GM12801 (cell line): ENCODE measurements at regions not wholly inside any gene's neighbourhood (a gene's known extent, or its start where the extent isn't known, plus 50 kb on each side); places are given as distances from the start of the nearest gene placed in this dataset.

ENCODE experiments used
- TF ChIP-seq, protein P1 (sequence below): IDR thresholded peaks from one replicate; pipeline ENCODE4 v1.5.1; 2011; ENCODE audit warnings: control low read depth; ENCODE audit not compliant: insufficient read length; ENCODE audit errors: extremely low read depth

DNA sequence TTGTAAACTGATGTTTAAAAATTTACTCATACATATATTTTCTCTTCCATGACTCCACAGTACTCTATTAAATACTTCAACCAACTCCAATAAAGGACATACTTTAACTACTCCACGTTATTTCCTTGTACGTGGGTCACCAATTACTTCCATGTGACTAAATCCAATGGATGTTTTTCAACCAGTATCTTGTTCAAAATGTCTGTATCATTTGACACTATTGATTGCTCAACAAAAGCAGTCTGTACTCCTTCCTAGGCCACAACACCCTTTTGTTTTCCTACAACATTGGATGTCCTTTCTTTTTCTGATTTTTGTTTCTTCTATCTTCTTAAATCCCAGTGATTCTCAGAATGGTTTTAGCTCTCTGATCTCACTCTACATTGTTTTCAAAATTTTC, 943.7 kb downstream of the EFNA5 start:
- TF ChIP-seq, protein P1, sequence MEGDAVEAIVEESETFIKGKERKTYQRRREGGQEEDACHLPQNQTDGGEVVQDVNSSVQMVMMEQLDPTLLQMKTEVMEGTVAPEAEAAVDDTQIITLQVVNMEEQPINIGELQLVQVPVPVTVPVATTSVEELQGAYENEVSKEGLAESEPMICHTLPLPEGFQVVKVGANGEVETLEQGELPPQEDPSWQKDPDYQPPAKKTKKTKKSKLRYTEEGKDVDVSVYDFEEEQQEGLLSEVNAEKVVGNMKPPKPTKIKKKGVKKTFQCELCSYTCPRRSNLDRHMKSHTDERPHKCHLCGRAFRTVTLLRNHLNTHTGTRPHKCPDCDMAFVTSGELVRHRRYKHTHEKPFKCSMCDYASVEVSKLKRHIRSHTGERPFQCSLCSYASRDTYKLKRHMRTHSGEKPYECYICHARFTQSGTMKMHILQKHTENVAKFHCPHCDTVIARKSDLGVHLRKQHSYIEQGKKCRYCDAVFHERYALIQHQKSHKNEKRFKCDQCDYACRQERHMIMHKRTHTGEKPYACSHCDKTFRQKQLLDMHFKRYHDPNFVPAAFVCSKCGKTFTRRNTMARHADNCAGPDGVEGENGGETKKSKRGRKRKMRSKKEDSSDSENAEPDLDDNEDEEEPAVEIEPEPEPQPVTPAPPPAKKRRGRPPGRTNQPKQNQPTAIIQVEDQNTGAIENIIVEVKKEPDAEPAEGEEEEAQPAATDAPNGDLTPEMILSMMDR: no peak

DNA sequence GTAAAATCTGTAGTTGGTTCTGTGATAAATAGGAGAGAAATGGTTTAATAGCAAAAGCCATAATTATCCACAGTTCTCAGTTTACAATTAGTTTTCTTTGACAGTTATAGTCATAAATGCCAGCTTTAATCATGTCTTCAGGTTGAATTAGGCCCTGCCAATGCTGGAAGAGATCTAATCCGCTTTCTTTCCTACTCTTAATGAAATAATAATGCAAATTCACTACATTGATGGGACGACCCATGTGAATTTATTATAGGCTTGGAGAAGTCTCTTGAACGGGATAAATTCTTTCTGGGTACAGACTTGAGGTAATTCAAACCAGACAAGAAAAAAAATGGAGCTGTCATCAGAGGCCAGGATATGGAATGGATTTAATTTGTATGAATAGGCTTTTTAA, 950.4 kb downstream of the EFNA5 start:
- TF ChIP-seq, protein P1: no peak

DNA sequence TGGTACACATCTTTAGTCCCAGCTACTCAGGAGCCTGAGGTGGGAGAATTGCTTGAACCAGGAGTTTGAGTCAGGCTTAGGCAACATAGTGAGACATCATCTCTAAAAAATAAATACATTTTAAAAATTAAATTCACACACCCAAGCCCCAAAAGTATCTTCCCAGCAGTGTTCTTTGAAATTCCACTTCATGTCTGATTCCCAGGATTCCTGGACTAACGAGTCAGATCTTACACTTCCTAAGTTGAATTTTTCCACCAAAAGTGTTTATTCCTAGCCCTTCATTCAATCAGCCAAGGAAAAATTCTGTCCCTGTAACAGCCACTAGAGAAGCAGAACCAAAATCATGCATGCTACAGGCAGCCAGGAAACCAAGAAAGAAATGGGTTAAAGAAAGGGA, 970.9 kb downstream of the EFNA5 start:
- TF ChIP-seq, protein P1: no peak

DNA sequence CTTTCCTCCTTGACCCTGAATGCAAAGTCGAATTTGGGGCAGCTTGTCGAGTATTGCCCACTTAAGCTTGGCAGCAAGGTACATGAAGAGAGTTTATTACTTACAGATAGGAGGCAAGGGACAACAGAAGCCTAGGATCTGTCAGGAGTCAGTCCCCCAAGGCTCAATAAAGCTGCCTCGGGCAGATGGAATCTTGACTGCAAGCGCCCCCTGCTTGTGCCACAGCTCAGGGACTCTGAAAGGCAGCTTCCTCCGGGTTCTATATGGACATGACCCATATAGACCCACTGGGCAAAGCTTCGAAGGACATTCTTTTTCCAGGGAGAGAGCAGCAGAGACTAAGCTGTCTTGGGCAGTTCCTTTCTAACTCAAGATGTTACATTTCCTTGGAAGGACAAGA, 971.5 kb downstream of the EFNA5 start:
- TF ChIP-seq, protein P1: no peak

DNA sequence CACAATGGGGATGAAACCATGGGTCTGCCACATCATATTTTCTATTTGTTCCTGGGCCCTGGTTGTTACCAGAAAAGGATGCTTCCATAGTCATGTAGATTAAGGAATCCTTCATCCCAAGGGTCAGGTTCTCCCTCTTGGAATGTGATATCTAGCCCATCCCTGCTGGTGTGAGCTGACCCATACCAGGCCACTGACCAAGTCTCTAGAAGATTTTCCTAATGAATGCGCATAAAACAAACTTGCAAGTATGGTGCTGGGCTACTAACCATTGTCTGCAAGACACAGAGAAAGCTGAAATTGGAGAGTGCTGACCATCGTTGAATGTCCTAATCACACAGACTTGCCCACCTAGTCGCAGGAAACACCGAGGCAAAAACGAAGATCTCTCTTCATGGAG, 972.6 kb downstream of the EFNA5 start:
- TF ChIP-seq, protein P1: no peak

DNA sequence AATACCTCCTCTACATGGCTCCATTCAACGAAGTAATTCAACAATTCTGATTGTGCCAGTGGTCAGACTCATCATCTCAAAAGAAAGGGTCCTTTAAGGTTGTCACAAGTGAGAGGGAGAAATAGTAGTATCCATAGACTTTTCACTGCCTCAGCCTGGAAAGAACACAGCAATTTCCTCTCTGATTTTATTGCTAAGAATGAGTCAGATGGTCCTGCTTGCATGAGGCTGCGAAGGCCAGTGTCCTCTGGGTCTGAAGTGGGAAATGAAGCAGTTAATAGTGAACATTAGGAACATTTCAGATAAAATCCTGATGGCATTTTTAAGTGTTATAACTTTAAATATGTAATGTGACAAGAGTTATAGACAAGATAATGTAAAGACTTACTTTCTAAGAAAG, 979.0 kb downstream of the EFNA5 start:
- TF ChIP-seq, protein P1: no peak

DNA sequence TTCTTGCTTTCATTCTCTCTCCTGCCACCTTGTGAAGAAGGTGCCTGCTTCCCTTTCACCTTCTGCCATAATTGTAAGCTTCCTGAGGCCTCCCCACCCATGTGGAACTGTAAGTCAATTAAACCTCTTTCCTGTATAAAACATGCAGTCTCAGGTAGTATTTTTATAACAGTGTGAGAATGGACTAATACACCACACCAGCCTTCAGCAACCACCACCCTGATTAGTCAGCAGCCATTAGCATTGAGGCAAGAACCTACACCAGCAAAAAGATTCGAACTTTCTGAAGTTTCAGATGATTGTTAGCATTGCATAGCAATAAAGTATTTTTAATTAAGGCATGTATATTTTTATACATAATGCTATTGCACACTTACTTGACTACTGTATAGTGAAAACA, 980.2 kb downstream of the EFNA5 start:
- TF ChIP-seq, protein P1: no peak

DNA sequence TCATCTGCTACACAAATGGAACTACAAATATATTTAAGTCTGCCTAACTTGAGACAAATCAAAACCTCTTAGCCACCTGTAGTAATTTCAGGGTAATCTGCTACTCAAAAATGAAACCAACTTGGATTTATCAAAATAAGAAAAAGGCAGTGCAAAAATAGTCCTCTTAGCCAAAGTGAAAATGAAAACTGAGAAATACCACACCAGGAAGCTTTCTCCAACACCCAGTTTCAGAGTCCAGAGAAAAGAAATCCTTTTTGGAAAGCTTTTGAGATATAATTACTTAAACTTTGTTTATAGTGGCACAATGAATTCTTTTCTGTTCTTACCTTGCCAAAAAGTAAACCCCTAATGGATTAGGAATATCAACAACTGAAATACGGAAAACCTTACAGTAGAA, 990.4 kb downstream of the EFNA5 start:
- TF ChIP-seq, protein P1: no peak
